Endothelial cell of umbilical vein (primary cell): ENCODE measurements at regions not wholly inside any gene's neighbourhood (a gene's known extent, or its start where the extent isn't known, plus 50 kb on each side); places are given as distances from the start of the nearest gene placed in this dataset.

Experiments used
- BruUV-seq: library from RNA; stranded (reverse); fragments of 400-500 nt; replicated peaks from 2 replicates; lab custom pipeline; 2021; lab: Mats Ljungman, UMichigan
- CTCF ChIA-PET: fragments of 300-600, 350-600 bp; sonication (Branson Sonifier 250); formaldehyde crosslinking; loops from one replicate; lab custom pipeline; 2021; ENCODE audit warnings: antibody characterized with exemption, inconsistent platforms; lab: Charles Lee
- POLR2A ChIA-PET: fragments of 300-600, 350-600 bp; sonication (Branson Sonifier 250); formaldehyde crosslinking; loops from one replicate; lab custom pipeline; 2021; ENCODE audit warnings: antibody characterized with exemption, inconsistent platforms; lab: Charles Lee
- DNase-seq: peaks from one replicate; pipeline ENCODE4 v3.0.0-alpha.2; 2011; ENCODE audit warnings: low read depth, low spot score
- FAIRE-seq: peaks from 2 replicates; lab custom pipeline; 2011; peaks lifted over from hg19 to GRCh38; lab: Jason Lieb, UNC
- H2AFZ ChIP-seq: 2 replicates; pipeline ENCODE4 v1.6.0; 2012; ENCODE audit warnings: low read depth, low read length, control low read depth, inconsistent platforms
- H3K27ac ChIP-seq: 2 replicates; pipeline ENCODE4 v1.5.1; 2011; ENCODE audit warnings: low read depth, mild to moderate bottlenecking, control low read depth, low read length, moderate library complexity; ENCODE audit not compliant: insufficient read depth
- H3K27me3 ChIP-seq, 2 experiments: 2 replicates each; pipeline versions ENCODE4 v1.6.0 to v1.6.1; 2011; ENCODE audit warnings: low read length in 2 of 2, mixed read lengths in 1 of 2; ENCODE audit not compliant: control insufficient read depth in 2 of 2, insufficient read depth in 2 of 2
- H3K36me3 ChIP-seq, 2 experiments: 2 replicates in 1 of 2; 3 replicates in 1 of 2; pipeline ENCODE4 v1.5.1; 2011; ENCODE audit warnings: low read length in 2 of 2, mild to moderate bottlenecking in 1 of 2, moderate library complexity in 1 of 2; ENCODE audit not compliant: control insufficient read depth in 2 of 2, insufficient read depth in 2 of 2; ENCODE audit errors: extremely low read depth in 1 of 2
- H3K4me1 ChIP-seq: 3 replicates; pipeline ENCODE4 v1.5.1; 2011; ENCODE audit warnings: mild to moderate bottlenecking, low read length; ENCODE audit not compliant: control insufficient read depth, insufficient read depth; ENCODE audit errors: extremely low read depth
- H3K4me2 ChIP-seq: 2 replicates; pipeline ENCODE4 v1.6.1; 2011; ENCODE audit warnings: low read length, control low read depth, mixed read lengths; ENCODE audit not compliant: insufficient read depth
- H3K4me3 ChIP-seq, 3 experiments: fragments of 200-600 bp in 1 of 3; sonication (generic), shearing (Covaris generic) in 1 of 3; replicated peaks in 1 of 3; 2 replicates each; pipeline ENCODE4 v1.5.1; 2011 to 2016; ENCODE audit warnings: control low read depth in 3 of 3, low read length in 3 of 3, mild to moderate bottlenecking in 2 of 3, inconsistent platforms in 1 of 3, low read depth in 1 of 3, moderate library complexity in 1 of 3; ENCODE audit not compliant: insufficient read depth in 1 of 3
- H3K79me2 ChIP-seq: 2 replicates; pipeline ENCODE4 v1.6.0; 2012; ENCODE audit warnings: low read length, inconsistent platforms; ENCODE audit not compliant: control insufficient read depth, insufficient read depth
- H3K9ac ChIP-seq: replicated peaks from 2 replicates; pipeline ENCODE3; 2011; ENCODE audit warnings: low read length, control low read depth; ENCODE audit not compliant: insufficient read depth; ENCODE audit errors: extremely low read depth
- H3K9me1 ChIP-seq: replicated peaks from 3 replicates; pipeline ENCODE4 v1.6.0; 2011; ENCODE audit warnings: mild to moderate bottlenecking, low read length; ENCODE audit not compliant: control insufficient read depth, insufficient read depth; ENCODE audit errors: extremely low read depth
- H3K9me3 ChIP-seq: replicated peaks from 2 replicates; pipeline ENCODE4 v1.5.1; 2012; ENCODE audit warnings: low read length, inconsistent platforms; ENCODE audit not compliant: control insufficient read depth, insufficient read depth
- H4K20me1 ChIP-seq: replicated peaks from 2 replicates; pipeline ENCODE3; 2011; ENCODE audit warnings: mild to moderate bottlenecking, low read length; ENCODE audit not compliant: control insufficient read depth, insufficient read depth; ENCODE audit errors: extremely low read depth
- EZH2 ChIP-seq: IDR thresholded peaks from 2 replicates; pipeline ENCODE4 v1.6.1; 2012; ENCODE audit warnings: borderline replicate concordance, low read depth, mild to moderate bottlenecking, moderate library complexity, low read length, inconsistent platforms; ENCODE audit not compliant: severe bottlenecking
- FOS ChIP-seq: IDR thresholded peaks from 2 replicates; pipeline ENCODE4 v1.6.1; 2011; ENCODE audit warnings: mild to moderate bottlenecking, low read length, moderate library complexity, borderline replicate concordance; ENCODE audit not compliant: insufficient read depth
- GATA2 ChIP-seq: IDR thresholded peaks from 2 replicates; pipeline ENCODE4 v1.7.0; 2011; ENCODE audit warnings: low read depth, mild to moderate bottlenecking, moderate library complexity, mixed read lengths, low read length; ENCODE audit not compliant: insufficient read length, insufficient read depth
- JUN ChIP-seq: IDR thresholded peaks from 2 replicates; pipeline ENCODE4 v1.6.1; 2011; ENCODE audit warnings: borderline replicate concordance, low read depth; ENCODE audit not compliant: insufficient read length, insufficient read depth
- MYC ChIP-seq: IDR thresholded peaks from one replicate; pipeline ENCODE4 v1.6.1; 2011; ENCODE audit warnings: mild to moderate bottlenecking, low read depth, low read length
- POLR2A ChIP-seq: IDR thresholded peaks from 2 replicates; pipeline ENCODE4 v1.6.1; 2012; ENCODE audit warnings: low read depth, mild to moderate bottlenecking, control low read depth, low read length
- POLR2AphosphoS5 ChIP-seq: IDR thresholded peaks from 2 replicates; pipeline ENCODE4 v1.6.1; 2012; ENCODE audit warnings: low read depth, mild to moderate bottlenecking, control low read depth, low read length, moderate library complexity; ENCODE audit not compliant: insufficient read depth
- dilution Hi-C: fragments of 300-500 bp; cut with MboI; formaldehyde crosslinking; loops from one replicate; pipeline ENCODE4 v1.15.0; 2019; ENCODE audit warnings: low sequenced_read_pairs; ENCODE audit not compliant: extremely low pct_ligation_motif_present
- intact Hi-C: fragments of 100-400 bp; cut with micrococcal nuclease; formaldehyde crosslinking; loops from one replicate; pipeline ENCODE4 v1.10.0; 2022
- TF ChIP-seq, protein P1 (sequence below): IDR thresholded peaks from 2 replicates; pipeline ENCODE4 v1.6.1; 2011; ENCODE audit not compliant: insufficient read depth, insufficient read length
- TF ChIP-seq, protein P2 (sequence below), 2 donors: IDR thresholded peaks; 1 replicate in 1 of 2; 2 replicates in 1 of 2; pipeline ENCODE4 v1.5.1; 2011; ENCODE audit warnings: low read length in 2 of 2, mild to moderate bottlenecking in 2 of 2, moderate library complexity in 2 of 2, control low read depth in 1 of 2, inconsistent platforms in 1 of 2, low read depth in 1 of 2; ENCODE audit not compliant: insufficient read depth in 1 of 2; ENCODE audit errors: extremely low read depth in 1 of 2

DNA sequence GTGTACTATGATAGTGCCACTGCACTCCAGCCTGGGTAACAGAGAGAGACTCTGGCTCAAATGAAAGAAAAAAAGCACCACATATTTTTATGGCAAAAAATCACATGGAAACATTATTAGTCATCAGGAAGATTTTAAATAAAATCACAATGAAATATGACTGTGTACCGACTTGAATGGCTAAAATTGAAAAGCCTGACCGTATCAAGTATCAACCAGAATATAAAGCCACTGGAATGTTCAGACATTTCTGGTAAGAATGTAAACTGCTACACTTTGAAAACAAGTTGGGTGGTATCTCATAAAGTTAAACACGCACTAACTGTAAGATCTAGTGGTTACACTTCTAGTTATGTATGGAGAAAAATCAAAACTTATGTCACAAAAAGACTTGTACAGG, 306.7 kb upstream of the MBL2 start:
- no TSS peak for BruUV-seq
- no peak for FAIRE-seq
- Histone ChIP-seq H4K20me1 (no peaks in the 10 kb centered on the region), H3K36me3 (no peaks in the 10 kb centered on the region), H3K4me2 (no peak overlapping the region), H2AFZ (no peak overlapping the region), H3K9me1 (no peaks in the 10 kb centered on the region), H3K4me1 (peaks cover under 1% of the 10 kb centered on the region), H3K4me3 (no peak overlapping the region), H3K79me2 (no peaks in the 10 kb centered on the region), H3K9ac (no peak overlapping the region), H3K27ac (no peak overlapping the region), H3K9me3 (no peaks in the 10 kb centered on the region), H3K27me3 (peaks cover 0 to 2% of the 10 kb centered on the region in 2 experiments)
- ChIA-PET POLR2A (no interaction called here), CTCF (no interaction called here)
- no peak for TF ChIP-seq JUN
- TF ChIP-seq FOS, result no peak
- TF ChIP-seq, protein P1, sequence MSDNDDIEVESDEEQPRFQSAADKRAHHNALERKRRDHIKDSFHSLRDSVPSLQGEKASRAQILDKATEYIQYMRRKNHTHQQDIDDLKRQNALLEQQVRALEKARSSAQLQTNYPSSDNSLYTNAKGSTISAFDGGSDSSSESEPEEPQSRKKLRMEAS, result no peak
- TF ChIP-seq MYC, result no peak
- TF ChIP-seq, protein P2, sequence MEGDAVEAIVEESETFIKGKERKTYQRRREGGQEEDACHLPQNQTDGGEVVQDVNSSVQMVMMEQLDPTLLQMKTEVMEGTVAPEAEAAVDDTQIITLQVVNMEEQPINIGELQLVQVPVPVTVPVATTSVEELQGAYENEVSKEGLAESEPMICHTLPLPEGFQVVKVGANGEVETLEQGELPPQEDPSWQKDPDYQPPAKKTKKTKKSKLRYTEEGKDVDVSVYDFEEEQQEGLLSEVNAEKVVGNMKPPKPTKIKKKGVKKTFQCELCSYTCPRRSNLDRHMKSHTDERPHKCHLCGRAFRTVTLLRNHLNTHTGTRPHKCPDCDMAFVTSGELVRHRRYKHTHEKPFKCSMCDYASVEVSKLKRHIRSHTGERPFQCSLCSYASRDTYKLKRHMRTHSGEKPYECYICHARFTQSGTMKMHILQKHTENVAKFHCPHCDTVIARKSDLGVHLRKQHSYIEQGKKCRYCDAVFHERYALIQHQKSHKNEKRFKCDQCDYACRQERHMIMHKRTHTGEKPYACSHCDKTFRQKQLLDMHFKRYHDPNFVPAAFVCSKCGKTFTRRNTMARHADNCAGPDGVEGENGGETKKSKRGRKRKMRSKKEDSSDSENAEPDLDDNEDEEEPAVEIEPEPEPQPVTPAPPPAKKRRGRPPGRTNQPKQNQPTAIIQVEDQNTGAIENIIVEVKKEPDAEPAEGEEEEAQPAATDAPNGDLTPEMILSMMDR (IDR thresholded peaks at IDR 0.05; ENCODE audit: extremely low read depth in 1 of 2, insufficient read depth in 1 of 2, low read depth in 1 of 2, low read length in 2 of 2), result no peak
- no peak for TF ChIP-seq POLR2AphosphoS5
- TF ChIP-seq POLR2A, result no peak
- TF ChIP-seq EZH2, result no peak
- TF ChIP-seq GATA2, result no peak
- no peak for DNase-seq
- dilution Hi-C loops (no loop called here), intact Hi-C loops (loop anchor here (1.0 kb wide), 1 partner anchor 38 kb away; no protein-coding TSS in a partner anchor)
